ENCODE measurements at regions not wholly inside any gene's neighbourhood (a gene's known extent, or its start where the extent isn't known, plus 50 kb on each side); places are given as distances from the start of the nearest gene placed in this dataset.

GRCh38 chr6:78430521-78430920 lies 436.8 kb upstream of the IRAK1BP1 start:
- CTCF ChIA-PET, result no interaction called here
- POLR2A ChIA-PET, result no interaction called here
- H3K27ac ChIP-seq (ENCODE audit: low read length), result no peak overlapping the region
- TF ChIP-seq, protein P1, sequence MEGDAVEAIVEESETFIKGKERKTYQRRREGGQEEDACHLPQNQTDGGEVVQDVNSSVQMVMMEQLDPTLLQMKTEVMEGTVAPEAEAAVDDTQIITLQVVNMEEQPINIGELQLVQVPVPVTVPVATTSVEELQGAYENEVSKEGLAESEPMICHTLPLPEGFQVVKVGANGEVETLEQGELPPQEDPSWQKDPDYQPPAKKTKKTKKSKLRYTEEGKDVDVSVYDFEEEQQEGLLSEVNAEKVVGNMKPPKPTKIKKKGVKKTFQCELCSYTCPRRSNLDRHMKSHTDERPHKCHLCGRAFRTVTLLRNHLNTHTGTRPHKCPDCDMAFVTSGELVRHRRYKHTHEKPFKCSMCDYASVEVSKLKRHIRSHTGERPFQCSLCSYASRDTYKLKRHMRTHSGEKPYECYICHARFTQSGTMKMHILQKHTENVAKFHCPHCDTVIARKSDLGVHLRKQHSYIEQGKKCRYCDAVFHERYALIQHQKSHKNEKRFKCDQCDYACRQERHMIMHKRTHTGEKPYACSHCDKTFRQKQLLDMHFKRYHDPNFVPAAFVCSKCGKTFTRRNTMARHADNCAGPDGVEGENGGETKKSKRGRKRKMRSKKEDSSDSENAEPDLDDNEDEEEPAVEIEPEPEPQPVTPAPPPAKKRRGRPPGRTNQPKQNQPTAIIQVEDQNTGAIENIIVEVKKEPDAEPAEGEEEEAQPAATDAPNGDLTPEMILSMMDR (IDR thresholded peaks at IDR 0.05), result no peak
- TF ChIP-seq SIN3A (IDR thresholded peaks at IDR 0.05; ENCODE audit: borderline replicate concordance, insufficient read depth, low read depth, low read length) (no peak), TCF7L2 (IDR thresholded peaks at IDR 0.05; ENCODE audit: low read depth, low read length) (no peak), REST (IDR thresholded peaks at IDR 0.05; ENCODE audit: insufficient read depth in 1 of 2, low read depth in 2 of 2, low read length in 1 of 2) (no peak), POLR2AphosphoS5 (IDR thresholded peaks at IDR 0.05; ENCODE audit: low read depth, low read length) (no peak)
- intact Hi-C loops (cut with micrococcal nuclease; ENCODE audit: unreplicated experiment), result no loop called here
- no peaks in the 10 kb centered on the region for H3K9me3 ChIP-seq (ENCODE audit: control insufficient read depth, insufficient read depth, low read depth, low read length)
- in situ Hi-C loops (cut with HindIII; ENCODE audit: low pct_unique_long_range_greater_than_20kb, low sequenced_read_pairs), result no loop called here
- H3K4me1 ChIP-seq (ENCODE audit: control insufficient read depth, insufficient read depth, low read length), result no peaks in the 10 kb centered on the region
- ATAC-seq, result no peak
- no peaks in the 10 kb centered on the region for H3K36me3 ChIP-seq (ENCODE audit: control insufficient read depth, insufficient read depth, low read length)
- no peak for DNase-seq (ENCODE audit: low read depth, low spot score)
- H3K4me3 ChIP-seq (ENCODE audit: low read depth in 2 of 2, low read length in 2 of 2), result no peak overlapping the region
- no TSS peak for BruUV-seq (replicated peaks)
- H3K27me3 ChIP-seq (ENCODE audit: control insufficient read depth, insufficient read depth, low read length), result no peaks in the 10 kb centered on the region

- no peaks in the 10 kb centered on the region for H3K27me3 ChIP-seq (ENCODE audit: control insufficient read depth, insufficient read depth, low read length)
- no peaks in the 10 kb centered on the region for H3K36me3 ChIP-seq (ENCODE audit: control insufficient read depth, insufficient read depth, low read length)
- CTCF ChIA-PET, result no interaction called here
- H3K4me1 ChIP-seq (ENCODE audit: control insufficient read depth, insufficient read depth, low read length), result no peaks in the 10 kb centered on the region
- POLR2A ChIA-PET, result no interaction called here
- ATAC-seq (no peak), DNase-seq (ENCODE audit: low read depth, low spot score) (no peak)
- intact Hi-C loops (cut with micrococcal nuclease; ENCODE audit: unreplicated experiment) (no loop called here), in situ Hi-C loops (cut with HindIII; ENCODE audit: low pct_unique_long_range_greater_than_20kb, low sequenced_read_pairs) (no loop called here)
- no peak overlapping the region for H3K4me3 ChIP-seq (ENCODE audit: low read depth in 2 of 2, low read length in 2 of 2)
- TF ChIP-seq POLR2AphosphoS5 (IDR thresholded peaks at IDR 0.05; ENCODE audit: low read depth, low read length) (no peak), REST (IDR thresholded peaks at IDR 0.05; ENCODE audit: insufficient read depth in 1 of 2, low read depth in 2 of 2, low read length in 1 of 2) (no peak), TCF7L2 (IDR thresholded peaks at IDR 0.05; ENCODE audit: low read depth, low read length) (no peak), SIN3A (IDR thresholded peaks at IDR 0.05; ENCODE audit: borderline replicate concordance, insufficient read depth, low read depth, low read length) (no peak)
- TF ChIP-seq, protein P1 (IDR thresholded peaks at IDR 0.05), result no peak
- H3K9me3 ChIP-seq (ENCODE audit: control insufficient read depth, insufficient read depth, low read depth, low read length), result no peaks in the 10 kb centered on the region
- no peak overlapping the region for H3K27ac ChIP-seq (ENCODE audit: low read length)
- BruUV-seq (replicated peaks), result no TSS peak
Observed at GRCh38 chr6:78435671-78436070, 431.7 kb upstream of the IRAK1BP1 start.

Measured in Panc1 (cell line).